SHP77 treated with DMSO at 0.1 percent for 48 hours (cell line): ENCODE measurements at regions not wholly inside any gene's neighbourhood (a gene's known extent, or its start where the extent isn't known, plus 50 kb on each side); places are given as distances from the start of the nearest gene placed in this dataset.

Source experiments
- DNase-seq: peaks from one replicate; lab custom pipeline; 2025; lab: John Stamatoyannopoulos, UW

DNA sequence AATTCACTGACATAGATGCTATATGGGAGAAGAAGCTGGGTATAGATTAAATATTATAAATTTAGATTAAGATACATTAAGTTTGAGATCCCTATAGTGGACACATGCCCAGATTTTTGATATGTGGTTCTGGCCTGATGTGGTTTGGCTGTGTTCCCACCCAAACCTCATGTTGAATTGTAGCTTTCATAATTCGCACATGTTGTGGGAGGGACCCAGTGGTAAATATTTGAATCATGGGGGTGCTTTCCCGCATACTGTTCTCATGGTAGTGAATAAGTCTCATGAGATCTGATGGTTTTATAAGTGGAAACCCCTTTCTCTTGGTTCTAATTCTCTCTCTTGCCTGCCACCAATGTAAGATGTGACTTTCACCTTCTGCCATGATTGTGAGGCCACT, 189.4 kb upstream of the CD96 start:
- DNase-seq = no peak

GRCh38 chr3:111359261-111360030, 182.6 kb upstream of the CD96 start:
- no peak for DNase-seq

DNA sequence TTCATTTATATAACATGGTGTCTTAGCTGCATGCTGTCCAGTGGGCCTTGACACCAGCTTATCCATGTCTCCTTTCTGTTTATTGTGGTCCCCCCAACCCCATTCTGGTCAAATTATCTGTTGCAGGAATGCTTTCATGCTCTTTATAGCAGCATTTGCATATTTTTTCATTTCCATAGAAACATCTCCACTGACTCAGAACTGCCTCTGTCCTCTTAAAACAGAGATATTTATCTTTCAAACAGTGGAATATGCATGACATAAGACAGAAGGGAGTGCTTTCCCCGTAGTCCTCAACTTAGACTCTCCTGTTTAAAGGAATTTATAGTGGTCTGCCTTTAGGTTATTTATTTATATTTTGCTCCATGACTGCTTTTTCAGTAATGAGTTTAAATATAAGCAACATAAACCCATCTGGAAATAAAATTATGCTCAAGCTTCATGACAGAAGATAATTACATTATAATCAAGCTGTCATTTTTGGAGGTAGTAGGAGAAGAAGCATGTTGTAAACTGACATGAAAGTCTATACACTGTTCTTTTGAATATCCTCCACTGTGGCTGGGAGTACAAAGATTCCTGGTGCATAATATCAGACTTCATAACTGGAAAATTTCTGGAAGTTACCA, 179.5 kb upstream of the CD96 start:
- DNase-seq = no peak

GRCh38 chr3:111366515-111366914, 175.5 kb upstream of the CD96 start:
- no peak for DNase-seq

DNA sequence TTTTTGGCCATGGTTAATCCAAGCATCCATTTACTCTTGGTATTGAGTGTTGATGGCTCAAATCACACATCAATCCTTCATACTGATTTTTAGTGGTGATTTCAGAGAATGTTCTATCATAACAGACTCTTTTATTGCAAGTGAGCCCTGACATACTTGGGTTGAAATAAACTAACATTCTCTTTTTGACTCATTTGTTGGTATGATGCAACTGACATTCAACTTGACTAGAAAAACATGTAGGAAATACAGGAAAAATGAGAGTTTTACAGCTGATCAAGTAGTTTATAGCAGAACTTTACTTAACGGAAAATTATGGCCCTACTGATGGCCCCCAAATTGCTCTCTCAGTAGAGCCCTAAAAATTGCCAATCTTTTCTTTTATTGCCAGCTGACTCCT, 173.9 kb upstream of the CD96 start:
- no peak for DNase-seq

DNA sequence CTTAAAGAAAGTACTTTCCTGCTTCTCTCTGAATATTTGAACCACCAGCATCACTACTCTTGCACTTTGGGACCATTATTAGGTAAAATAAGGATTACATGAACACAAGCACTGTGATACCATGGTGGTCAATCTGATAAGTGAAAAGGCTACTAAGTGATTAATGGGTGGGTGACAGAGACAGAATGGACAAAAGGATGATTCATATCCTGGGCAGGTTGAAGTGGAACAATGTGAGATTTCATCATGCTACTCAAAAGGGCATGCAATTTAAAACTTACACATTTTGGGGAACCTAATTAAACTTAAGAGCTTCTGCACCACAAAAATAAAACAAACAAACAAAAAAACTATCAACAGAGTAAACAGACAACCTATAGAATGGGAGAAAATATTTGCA, 172.0 kb upstream of the CD96 start:
- no peak for DNase-seq

- no peak for DNase-seq
Observed at GRCh38 chr3:111373239-111373638, 168.8 kb upstream of the CD96 start.

DNA sequence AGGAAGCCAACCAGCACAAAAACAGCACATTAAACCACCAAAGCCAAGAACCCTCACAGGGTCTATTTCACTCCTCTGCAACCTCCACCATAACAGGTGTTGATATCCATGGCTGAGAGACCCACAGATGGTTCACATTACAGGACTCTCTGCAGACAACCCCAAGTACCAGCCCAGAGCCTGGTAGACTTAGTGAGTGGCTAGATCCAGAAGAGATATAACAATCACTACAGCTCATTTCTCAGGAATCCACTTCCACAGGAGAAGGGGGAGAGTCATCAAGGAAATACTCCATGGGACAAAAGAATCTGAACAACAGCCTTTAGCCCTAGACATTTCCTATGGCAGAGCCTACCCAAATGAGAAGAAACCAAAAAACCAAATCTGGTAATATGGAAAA, 168.1 kb upstream of the CD96 start:
- DNase-seq = no peak

GRCh38 chr3:111385971-111386495, 156.0 kb upstream of the CD96 start:
- DNase-seq = no peak

DNA sequence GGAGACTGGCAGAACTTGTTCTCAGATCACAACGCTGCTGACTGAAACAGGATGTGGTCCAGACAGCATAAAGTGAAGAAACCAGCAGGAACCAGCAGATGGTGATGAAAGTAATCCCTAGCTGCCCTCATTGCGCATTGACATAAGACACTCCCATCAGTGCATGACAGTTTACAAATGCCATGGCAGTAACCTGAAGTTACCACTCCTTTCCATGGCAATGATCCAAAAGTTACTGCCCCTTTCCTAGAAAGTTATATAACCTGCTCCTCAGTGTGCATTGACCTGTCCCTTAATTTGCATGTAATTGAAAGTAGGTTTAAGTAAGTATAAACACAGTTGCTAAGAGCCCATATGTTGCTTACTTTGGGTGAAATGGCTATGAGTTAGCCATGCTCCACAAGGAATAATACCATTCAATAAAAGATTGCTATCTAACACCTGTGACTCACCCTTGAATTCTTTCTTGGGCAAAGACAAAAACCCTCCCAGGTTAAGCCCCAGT, 149.1 kb upstream of the CD96 start:
- no peak for DNase-seq

DNA sequence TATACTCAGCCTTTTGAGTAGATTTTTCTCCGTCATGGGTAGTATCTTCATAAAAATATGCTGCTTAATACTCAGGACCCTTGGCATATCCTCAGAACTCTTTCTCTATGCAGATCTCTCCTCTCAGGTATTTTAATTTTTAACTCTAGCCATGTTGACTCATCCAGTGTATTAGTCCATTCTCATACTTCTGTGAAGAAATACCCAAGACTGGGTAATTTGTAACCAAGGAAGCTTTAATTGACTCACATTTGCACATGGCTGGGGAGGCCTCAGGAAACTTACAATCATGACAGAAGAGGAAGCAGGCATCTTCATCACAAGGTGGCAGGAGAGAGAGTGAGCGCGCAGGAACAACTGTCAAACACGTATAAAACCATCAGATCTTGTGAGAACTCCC, 129.3 kb upstream of the CD96 start:
- DNase-seq = no peak

GRCh38 chr3:111414531-111414930, 127.5 kb upstream of the CD96 start:
- no peak for DNase-seq

- DNase-seq = no peak
Observed at GRCh38 chr3:111415018-111415417, 127.0 kb upstream of the CD96 start.

GRCh38 chr3:111418391-111418790, 123.6 kb upstream of the CD96 start:
- DNase-seq = no peak

GRCh38 chr3:111428301-111428700, 113.7 kb upstream of the CD96 start:
- DNase-seq = no peak

GRCh38 chr3:111434941-111435622, 106.9 kb upstream of the CD96 start:
- no peak for DNase-seq

- DNase-seq = no peak
Observed at GRCh38 chr3:111438283-111438682, 103.7 kb upstream of the CD96 start.

- no peak for DNase-seq
Observed at GRCh38 chr3:111454551-111454950, 87.4 kb upstream of the CD96 start.

DNA sequence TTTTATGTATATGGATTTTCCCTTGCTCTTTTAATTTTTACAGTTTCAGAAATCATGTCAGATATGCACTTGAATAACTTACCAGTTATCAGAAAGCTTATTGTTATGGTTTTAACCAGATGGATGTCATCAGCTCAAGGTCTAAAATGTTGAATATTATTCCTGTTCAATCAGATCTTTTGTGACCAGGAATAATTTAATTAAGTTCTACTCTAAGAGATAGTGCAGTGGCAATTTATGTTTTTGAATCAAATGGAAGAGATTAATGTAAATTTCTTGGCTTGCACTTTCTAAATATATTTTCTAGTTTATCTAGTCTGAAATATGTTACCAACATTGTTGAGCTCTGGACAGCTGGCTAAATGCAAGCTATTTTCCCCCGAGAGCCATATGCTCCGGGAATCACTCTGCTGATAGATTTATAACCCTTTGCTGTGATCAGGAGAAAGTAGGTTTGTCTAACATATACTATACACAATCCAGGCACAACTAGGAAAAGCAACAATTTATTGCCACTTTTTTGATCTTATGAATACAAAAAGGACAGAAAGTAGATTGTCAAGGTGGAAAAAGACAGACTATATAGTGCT, 76.8 kb upstream of the CD96 start:
- DNase-seq = no peak

DNA sequence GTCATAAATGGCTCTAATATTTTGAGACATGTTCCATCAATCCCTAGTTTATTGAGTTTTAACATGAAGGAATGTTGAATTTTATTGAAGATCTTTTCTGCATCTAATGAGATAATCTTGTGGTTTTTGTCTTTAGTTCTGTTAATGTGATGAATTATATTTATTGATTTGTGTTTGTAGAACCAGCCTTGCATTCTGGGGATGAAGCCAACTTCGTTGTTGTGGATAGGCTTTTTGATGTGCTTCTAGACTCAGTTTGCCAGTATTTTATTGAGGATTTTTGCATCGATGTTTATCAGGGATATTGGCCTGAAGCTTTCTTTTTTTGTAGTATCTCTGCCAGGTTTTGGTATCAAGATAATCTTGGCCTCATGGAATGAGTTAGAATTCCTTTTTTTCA, 72.0 kb upstream of the CD96 start:
- DNase-seq = no peak

DNA sequence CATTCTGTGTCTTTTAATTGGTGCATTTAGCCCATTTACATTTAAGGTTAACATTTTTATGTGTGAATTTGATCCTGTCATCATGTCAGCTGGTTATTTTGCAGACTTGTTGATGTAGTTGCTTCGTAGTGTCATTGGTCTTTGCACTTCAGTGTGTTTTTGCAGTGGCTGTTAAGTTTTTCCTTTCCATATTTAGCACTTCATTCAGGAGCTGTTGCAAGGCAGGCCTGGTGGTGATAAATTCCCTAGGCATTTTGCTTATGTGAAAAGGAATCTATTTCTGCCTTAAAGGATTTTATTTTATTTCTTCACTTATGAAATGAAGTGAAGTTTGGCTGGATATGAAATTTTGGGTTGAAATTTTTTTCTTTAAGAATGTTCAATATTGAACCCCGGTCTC, 70.2 kb upstream of the CD96 start:
- DNase-seq = no peak

DNA sequence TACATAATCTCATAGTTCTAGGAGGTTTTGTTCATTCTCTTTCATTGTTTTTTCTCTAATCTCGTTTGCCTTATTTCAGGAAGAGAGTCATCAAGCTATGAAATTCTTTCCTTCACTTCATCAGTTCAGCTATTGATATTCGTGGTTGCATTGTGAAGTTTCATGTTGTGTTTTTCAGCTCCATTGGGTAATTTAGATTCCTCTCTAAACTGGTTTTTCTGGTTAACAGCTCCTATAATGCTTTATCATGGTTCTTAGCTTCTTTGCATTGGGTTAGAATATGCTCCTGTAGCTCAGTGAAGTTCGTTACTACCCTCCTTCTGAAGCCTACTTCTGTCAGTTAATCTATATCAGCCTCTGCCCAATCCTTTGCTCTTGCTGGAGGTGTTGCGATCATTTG, 69.4 kb upstream of the CD96 start:
- no peak for DNase-seq

DNA sequence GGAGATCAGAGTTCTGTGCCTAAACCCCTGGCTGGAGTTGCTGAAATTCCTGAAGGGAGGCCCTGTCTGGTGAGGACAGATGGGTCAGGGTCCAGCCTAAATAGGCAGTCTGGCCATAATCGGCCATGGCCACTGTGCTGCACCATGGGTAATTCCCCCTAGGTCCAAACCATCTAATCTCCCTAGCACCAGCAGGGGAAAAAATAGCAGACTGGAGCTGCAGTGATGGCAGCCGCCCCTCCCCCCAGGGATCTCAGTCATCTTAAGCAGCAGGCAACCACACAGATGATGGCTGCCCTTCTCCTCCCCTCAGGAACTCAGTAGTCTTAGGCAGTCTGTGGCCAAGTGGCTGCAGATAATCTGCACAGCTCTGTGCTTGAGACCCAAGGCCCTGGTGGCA, 68.4 kb upstream of the CD96 start:
- DNase-seq = no peak
